NB4 (cell line): ENCODE measurements at regions not wholly inside any gene's neighbourhood (a gene's known extent, or its start where the extent isn't known, plus 50 kb on each side); places are given as distances from the start of the nearest gene placed in this dataset.

ENCODE experiments used
- DNase-seq: peaks from one replicate; pipeline ENCODE4 v3.0.0; 2010; ENCODE audit warnings: low read depth
- H3K4me3 ChIP-seq: one replicate; pipeline ENCODE4 v1.5.1; 2011; ENCODE audit warnings: mild to moderate bottlenecking, low read depth, low read length, moderate library complexity
- MYC ChIP-seq: IDR thresholded peaks from 2 replicates; pipeline ENCODE4 v1.6.1; 2011; ENCODE audit warnings: low read depth, low read length
- POLR2A ChIP-seq: IDR thresholded peaks from 2 replicates; pipeline ENCODE4 v1.6.1; 2011; ENCODE audit warnings: mild to moderate bottlenecking; ENCODE audit not compliant: insufficient read length; ENCODE audit errors: extremely low read depth
- TF ChIP-seq, protein P1 (sequence below): IDR thresholded peaks from one replicate; pipeline ENCODE4 v1.5.1; 2012; ENCODE audit warnings: low read depth, low read length
- TF ChIP-seq, protein P2 (sequence below): IDR thresholded peaks from 2 replicates; pipeline ENCODE4 v1.6.1; 2011; ENCODE audit warnings: low read depth, low read length

DNA sequence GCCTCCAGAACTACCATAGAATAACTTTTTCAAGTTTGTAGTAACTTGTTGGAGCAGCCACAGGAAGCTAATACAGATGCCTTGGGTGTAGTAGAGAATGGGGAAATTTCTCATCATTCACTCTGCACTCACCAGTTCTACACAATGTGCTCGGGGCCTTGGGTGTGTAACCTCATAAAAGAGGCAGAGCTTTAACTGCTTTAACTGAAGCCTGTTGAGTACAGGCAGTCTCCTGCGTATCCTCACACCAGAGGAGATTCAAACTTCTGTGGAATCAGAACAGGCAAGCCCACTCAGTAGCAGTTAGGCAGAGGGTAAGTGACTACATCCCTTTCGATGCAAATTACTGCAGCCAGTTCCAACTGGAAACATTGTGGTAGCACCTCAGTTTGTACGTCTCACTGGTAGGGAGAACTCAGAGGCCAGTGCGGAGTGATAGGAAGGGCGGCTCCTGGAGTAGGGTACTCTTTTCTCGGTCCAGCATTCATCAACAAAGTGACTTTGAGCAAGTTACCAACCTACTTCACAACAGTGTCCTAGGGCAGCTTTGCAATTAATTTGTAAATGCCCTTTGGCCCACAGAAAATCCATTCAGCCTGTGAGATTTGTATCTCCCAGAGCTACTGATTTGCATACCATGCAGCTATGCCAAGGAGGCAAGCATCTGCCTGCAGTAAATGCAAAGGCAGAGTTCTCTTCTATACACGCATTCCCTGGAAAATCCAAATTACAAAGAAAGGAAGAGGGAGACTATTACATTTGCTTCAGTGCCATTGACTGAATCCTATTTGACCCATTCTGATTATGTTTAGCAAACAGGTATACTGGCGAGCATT is 904.3 kb downstream of the DIAPH3 start:
- H3K4me3 ChIP-seq = no peak overlapping the region
- DNase-seq = no peak
- TF ChIP-seq, protein P1, sequence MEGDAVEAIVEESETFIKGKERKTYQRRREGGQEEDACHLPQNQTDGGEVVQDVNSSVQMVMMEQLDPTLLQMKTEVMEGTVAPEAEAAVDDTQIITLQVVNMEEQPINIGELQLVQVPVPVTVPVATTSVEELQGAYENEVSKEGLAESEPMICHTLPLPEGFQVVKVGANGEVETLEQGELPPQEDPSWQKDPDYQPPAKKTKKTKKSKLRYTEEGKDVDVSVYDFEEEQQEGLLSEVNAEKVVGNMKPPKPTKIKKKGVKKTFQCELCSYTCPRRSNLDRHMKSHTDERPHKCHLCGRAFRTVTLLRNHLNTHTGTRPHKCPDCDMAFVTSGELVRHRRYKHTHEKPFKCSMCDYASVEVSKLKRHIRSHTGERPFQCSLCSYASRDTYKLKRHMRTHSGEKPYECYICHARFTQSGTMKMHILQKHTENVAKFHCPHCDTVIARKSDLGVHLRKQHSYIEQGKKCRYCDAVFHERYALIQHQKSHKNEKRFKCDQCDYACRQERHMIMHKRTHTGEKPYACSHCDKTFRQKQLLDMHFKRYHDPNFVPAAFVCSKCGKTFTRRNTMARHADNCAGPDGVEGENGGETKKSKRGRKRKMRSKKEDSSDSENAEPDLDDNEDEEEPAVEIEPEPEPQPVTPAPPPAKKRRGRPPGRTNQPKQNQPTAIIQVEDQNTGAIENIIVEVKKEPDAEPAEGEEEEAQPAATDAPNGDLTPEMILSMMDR = no peak
- TF ChIP-seq, protein P2, sequence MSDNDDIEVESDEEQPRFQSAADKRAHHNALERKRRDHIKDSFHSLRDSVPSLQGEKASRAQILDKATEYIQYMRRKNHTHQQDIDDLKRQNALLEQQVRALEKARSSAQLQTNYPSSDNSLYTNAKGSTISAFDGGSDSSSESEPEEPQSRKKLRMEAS = no peak

DNA sequence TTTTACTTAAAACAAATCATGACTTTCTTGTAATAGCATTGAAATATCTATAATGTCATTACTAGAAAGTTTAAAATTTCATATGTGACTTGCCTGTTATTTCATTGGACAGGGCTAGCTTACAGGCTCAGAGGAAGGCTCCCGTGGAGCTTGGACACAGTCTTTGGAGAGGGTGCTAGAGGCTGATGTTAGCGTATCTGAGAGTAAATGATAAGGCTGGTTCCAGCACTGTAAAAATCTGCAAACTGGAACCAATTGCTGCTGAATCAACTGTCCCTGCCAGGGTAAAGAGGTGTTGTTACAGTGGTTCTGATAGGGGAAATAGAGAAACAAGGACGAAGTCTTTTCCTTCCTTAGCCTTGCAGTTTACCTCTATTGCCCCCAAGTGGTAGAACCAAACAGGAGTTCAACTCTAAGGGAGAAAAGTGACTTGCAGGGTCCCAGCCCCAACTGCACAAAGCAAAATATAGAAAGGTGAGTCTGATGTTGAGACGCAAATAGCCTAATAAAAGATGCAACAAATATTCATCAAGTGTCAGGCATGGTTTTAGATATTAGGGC is 901.7 kb downstream of the DIAPH3 start:
- TF ChIP-seq MYC (no peak), POLR2A (no peak)
- TF ChIP-seq, protein P1 = peak; percentile 68
- TF ChIP-seq, protein P2 = no peak
- DNase-seq = peak; percentile 46
- no peak overlapping the region for H3K4me3 ChIP-seq

DNA sequence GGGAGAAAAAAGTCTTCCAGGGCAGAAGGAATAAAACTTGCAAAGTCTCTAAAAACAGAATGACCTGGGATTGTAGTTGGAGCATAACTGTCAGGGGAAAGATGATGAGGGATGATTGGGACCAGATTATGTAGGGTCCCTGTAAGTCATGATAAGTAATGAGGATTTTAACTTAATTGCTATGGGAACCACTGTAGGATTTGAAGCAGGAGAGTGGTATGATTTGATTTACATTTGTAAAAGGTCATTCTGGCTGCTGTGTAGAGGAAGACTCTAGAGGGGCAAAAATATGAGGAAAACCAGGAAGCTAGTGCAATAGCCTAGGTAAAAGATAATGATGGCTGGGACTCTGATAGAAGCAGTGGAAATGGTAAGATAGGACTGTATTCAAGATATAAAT is 900.2 kb downstream of the DIAPH3 start:
- TF ChIP-seq, protein P1 = no peak
- no peak for TF ChIP-seq MYC
- TF ChIP-seq POLR2A = no peak
- TF ChIP-seq, protein P2 = no peak
- DNase-seq = no peak
- no peak overlapping the region for H3K4me3 ChIP-seq

DNA sequence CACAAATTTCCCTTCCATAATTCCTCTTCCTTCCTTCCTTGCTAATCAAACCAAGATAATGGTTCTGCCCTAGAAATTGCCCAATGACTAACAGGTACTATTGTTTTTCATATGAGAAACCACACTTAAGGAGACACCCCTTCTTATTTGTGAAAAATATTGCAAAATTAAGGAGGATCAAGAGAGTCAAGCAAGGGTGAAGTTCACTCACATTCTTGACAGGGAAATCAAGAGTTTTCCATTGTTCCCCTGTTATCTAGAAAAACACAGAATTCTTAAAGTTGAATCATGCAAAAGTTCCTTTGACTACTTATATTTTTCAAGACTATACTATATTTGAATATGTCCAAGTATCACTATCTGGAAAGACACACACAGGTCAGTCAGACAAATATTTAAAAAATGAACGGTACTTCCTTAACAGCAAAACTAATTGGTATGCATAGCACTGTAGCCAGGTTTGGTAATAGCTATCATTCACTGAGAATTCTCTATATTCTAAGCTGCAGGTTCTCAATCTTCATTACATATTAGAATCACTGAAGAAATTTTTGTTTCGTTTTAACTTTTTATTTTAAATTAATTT is 897.2 kb downstream of the DIAPH3 start:
- DNase-seq = no peak
- no peak overlapping the region for H3K4me3 ChIP-seq
- TF ChIP-seq MYC (no peak), POLR2A (no peak)
- TF ChIP-seq, protein P2 = no peak
- TF ChIP-seq, protein P1 = no peak

DNA sequence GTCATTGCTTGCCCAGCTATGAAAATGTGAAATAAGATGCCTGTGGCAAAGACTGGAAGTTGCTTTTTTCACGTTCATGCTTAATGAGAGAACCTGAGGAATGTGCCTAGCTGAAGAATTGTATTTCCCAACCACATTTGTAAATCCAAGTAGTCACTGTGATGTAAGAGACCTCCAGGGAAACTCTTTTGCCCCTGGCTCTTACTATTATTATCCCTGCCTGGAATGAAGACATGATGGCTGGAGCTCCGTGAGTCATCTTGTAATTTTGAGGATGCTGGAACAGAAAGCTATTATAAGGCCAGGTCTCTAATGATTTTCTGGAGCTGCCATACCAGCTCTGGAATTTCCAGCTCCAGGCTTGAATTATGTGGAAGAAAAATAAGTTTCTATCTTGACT is 894.3 kb downstream of the DIAPH3 start:
- no peak overlapping the region for H3K4me3 ChIP-seq
- no peak for TF ChIP-seq POLR2A
- no peak for TF ChIP-seq MYC
- TF ChIP-seq, protein P1 = no peak
- TF ChIP-seq, protein P2 = no peak
- no peak for DNase-seq
